ENCODE measurements at regions not wholly inside any gene's neighbourhood (a gene's known extent, or its start where the extent isn't known, plus 50 kb on each side); places are given as distances from the start of the nearest gene placed in this dataset.

GRCh38 chr16:49972961-49973360 is 52.1 kb upstream of the CNEP1R1 start:
- no peak overlapping the region for H3K27ac ChIP-seq
- no peaks in the 10 kb centered on the region for H3K36me3 ChIP-seq
- H3K4me3 ChIP-seq = no peak overlapping the region
- H3K4me1 ChIP-seq = peaks cover 0 to 4% (median 0%) of the 10 kb centered on the region in 4 donors
- TF ChIP-seq POLR2A (IDR thresholded peaks at IDR 0.05) = no peak
- no peak for TF ChIP-seq CTCF (IDR thresholded peaks at IDR 0.05)
- no peak for TF ChIP-seq EP300 (IDR thresholded peaks at IDR 0.05)
- 56 to 71% methylated on average over 9 of the region's 9 CpGs for WGBS, 2 donors
- H3K27me3 ChIP-seq = peaks cover 0 to 19% of the 10 kb centered on the region in 2 donors
- DNase-seq (ENCODE audit: low spot score in 2 of 2) = no peak
- H3K9me3 ChIP-seq = peaks cover 0 to 5% (median 0%) of the 10 kb centered on the region in 4 donors
